HUES6 (cell line): ENCODE measurements at regions not wholly inside any gene's neighbourhood (a gene's known extent, or its start where the extent isn't known, plus 50 kb on each side); places are given as distances from the start of the nearest gene placed in this dataset.
"Not testable (repeated sequence)": the region's sequence is repeated elsewhere in the genome, so short reads cannot be mapped to it uniquely, and the experiment has no call there.

Experiments used
- H3K27ac ChIP-seq: 2 replicates; pipeline ENCODE4 v1.7.0; 2013; ENCODE audit warnings: low read depth, mild to moderate bottlenecking, low read length, inconsistent platforms
- H3K27me3 ChIP-seq: 2 replicates; pipeline ENCODE4 v1.6.1; 2013; ENCODE audit warnings: low read length; ENCODE audit not compliant: control insufficient read depth, insufficient read depth
- H3K36me3 ChIP-seq: 2 replicates; pipeline ENCODE4 v1.6.1; 2013; ENCODE audit warnings: low read length; ENCODE audit not compliant: control insufficient read depth, insufficient read depth
- H3K4me1 ChIP-seq: 2 replicates; pipeline ENCODE4 v1.6.1; 2013; ENCODE audit warnings: low read length; ENCODE audit not compliant: control insufficient read depth, insufficient read depth
- H3K4me3 ChIP-seq: 2 replicates; pipeline ENCODE4 v1.5.1; 2013; ENCODE audit warnings: low read depth, low read length
- H3K9ac ChIP-seq: one replicate; pipeline ENCODE4 v1.6.1; 2013; ENCODE audit warnings: mild to moderate bottlenecking, low read length
- H3K9me3 ChIP-seq: 2 replicates; pipeline ENCODE4 v1.6.1; 2013; ENCODE audit warnings: low read depth, low read length; ENCODE audit not compliant: control insufficient read depth, insufficient read depth

DNA sequence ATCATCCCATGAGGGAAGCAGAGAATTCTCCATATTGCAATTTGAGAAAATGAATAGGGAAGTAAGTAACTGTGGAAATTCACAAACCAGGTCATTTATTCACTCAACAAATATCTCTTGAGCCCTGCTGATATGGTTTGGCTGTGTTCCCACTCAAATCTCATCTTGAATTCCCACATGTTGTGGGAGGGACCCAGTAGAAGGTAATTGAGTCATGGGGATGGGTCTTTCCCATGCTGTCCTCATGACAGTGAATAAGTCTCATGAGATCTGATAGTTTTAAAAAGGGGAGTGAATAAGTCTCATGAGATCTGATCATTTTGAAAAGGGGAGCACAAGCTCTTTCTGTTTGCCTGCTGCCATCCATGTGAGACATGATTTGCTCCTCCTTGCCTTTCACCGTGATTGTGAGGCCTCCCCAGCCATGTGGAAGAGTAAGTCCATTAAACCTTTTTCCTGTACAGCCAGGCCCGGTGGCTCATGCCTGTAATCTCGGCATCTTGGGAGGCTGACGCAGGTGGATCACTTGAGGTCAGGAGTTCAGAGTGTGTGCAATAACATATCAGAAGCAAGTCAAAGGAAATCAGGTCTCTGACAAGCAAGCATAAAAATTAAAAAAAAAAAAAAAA, 193.2 kb downstream of the NDUFA10 start:
- Histone ChIP-seq H3K4me1 (peaks cover 14% of the 10 kb centered on the region; the same call in 1 of the 2 replicates), H3K9me3 (no peaks in the 10 kb centered on the region; the same call in 1 of the 2 replicates), H3K9ac (no peak overlapping the region), H3K4me3 (no peak overlapping the region), H3K27me3 (no peaks in the 10 kb centered on the region), H3K27ac (no peak overlapping the region), H3K36me3 (no peaks in the 10 kb centered on the region)

DNA sequence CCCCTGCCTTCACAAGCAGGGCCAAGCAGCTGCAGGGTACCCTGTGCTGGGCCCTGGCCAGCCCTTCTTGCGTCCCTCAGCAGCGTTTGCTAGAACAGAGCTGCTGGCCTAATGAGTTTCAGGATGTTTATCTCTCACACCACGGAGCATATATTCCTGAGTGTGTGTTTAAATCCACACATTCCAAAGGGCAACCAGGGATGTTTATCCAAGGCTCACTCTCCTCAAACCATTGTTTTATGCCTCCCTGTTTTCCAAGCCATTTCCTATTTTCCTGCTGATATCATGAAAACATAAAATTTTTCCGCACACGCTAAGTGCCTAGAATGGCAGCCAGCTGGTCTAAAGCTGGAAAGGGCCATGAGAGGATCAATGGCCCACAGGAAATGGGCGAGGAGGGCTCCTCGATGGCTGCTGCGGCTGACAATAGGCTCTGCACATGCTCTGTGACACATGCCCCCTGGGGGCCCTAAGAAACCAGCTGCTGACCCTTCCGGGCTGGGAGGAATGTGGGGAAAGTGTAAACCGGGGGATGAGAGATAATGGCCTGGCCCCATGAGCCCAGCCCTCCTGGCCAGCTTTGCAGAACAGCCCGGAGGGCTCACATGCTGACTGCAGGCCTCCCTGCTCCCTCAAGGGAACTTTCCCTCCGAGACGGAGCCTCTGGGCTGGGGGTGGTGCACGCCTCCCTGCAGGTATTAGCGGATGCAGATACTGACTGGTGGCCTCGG, 194.0 kb downstream of the NDUFA10 start:
- Histone ChIP-seq H3K9me3 (peaks cover 2% of the 10 kb centered on the region), H3K27me3 (no peaks in the 10 kb centered on the region), H3K4me1 (peaks cover 14% of the 10 kb centered on the region; the same call in 1 of the 2 replicates), H3K4me3 (no peak overlapping the region), H3K36me3 (no peaks in the 10 kb centered on the region), H3K27ac (no peak overlapping the region), H3K9ac (no peak overlapping the region)

DNA sequence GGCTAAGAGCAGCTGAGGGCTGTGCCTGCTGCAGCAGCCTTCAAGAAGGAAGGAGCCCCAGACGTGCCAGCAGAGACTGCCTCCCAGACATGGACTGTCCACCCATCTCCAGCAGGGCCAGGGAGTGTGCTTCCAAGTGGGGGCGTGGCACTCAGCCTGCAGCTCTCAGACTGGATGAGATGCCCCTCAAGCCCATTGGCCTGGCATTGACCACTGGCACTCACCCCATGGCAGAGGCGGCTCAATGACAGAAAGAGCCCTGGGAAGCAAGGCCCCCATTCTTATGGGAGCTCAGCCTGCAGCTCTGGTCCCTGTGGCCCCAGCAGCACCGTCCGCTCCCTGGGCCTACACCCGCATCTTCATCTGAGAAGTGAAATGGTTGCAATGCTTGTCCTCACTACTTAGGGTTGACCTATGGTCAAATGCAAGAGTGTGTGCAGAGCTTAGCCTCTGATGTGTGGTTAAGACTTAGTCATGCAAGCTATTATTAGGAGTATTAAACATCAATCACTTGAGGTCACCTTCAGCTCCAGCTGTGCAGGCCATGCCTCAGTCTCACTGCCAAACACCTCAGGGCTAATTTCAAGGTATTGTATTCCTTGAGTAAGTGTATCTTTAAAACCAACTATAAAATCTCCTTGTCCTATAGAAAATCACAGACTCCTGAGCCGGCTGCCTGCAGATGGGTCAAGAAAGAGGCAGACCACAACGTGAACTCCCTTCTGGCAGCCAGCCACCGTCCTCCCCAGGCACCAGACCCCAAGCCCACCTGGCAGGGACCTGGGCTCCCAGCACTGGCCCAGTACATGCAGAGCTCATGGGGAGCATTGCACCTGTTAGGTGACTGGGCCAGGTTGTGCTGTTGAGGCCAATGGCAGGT, 194.8 kb downstream of the NDUFA10 start:
- Histone ChIP-seq H3K4me1 (peaks cover 14% of the 10 kb centered on the region; the same call in 1 of the 2 replicates), H3K27me3 (no peaks in the 10 kb centered on the region), H3K9ac (no peak overlapping the region), H3K4me3 (no peak overlapping the region), H3K36me3 (no peaks in the 10 kb centered on the region), H3K9me3 (peaks cover 2% of the 10 kb centered on the region), H3K27ac (no peak overlapping the region)

DNA sequence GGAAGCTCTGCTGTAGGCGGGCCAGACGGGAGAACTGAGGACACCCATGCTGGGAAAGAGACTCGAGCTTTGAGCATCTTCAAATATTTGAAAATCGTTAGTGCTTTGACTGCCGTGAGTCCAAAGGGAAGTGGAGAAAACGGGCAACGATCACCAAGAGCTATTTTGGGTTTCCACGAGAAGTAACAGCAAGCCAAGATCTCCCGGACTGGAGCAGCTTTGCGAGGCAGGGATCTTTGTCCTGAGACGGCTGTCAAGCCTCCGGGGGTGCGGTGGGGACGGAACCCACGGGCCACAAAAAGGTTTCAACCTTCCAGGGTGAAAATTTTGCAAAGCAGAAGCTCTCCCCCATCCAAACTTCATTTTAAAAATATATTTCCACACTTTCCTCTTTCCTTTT, 195.8 kb downstream of the NDUFA10 start:
- Histone ChIP-seq H3K9ac (no peak overlapping the region), H3K36me3 (no peaks in the 10 kb centered on the region), H3K27ac (no peak overlapping the region), H3K9me3 (peaks cover 2% of the 10 kb centered on the region), H3K4me1 (peaks cover 19% of the 10 kb centered on the region; the same call in 1 of the 2 replicates), H3K4me3 (no peak overlapping the region), H3K27me3 (no peaks in the 10 kb centered on the region)

DNA sequence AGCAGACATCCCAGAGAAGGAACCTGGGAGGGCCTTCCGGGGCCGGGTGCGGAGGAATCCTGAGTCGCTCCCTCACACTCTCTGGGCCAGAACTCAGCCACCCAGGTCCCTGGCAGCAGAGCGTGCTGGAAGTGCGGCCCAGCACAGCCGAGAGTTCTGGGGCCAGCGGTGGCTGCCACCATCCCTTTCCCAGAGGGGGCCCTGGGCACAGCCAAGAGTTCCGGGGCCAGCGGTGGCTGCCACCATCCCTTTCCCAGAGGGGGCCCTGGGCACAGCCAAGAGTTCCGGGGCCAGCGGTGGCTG, 196.2 kb downstream of the NDUFA10 start:
- not testable (repeated sequence) for H3K36me3 ChIP-seq, H3K27ac ChIP-seq, H3K9me3 ChIP-seq, H3K27me3 ChIP-seq, H3K9ac ChIP-seq, H3K4me3 ChIP-seq
- peaks cover 19% of the 10 kb centered on the region for H3K4me1 ChIP-seq

DNA sequence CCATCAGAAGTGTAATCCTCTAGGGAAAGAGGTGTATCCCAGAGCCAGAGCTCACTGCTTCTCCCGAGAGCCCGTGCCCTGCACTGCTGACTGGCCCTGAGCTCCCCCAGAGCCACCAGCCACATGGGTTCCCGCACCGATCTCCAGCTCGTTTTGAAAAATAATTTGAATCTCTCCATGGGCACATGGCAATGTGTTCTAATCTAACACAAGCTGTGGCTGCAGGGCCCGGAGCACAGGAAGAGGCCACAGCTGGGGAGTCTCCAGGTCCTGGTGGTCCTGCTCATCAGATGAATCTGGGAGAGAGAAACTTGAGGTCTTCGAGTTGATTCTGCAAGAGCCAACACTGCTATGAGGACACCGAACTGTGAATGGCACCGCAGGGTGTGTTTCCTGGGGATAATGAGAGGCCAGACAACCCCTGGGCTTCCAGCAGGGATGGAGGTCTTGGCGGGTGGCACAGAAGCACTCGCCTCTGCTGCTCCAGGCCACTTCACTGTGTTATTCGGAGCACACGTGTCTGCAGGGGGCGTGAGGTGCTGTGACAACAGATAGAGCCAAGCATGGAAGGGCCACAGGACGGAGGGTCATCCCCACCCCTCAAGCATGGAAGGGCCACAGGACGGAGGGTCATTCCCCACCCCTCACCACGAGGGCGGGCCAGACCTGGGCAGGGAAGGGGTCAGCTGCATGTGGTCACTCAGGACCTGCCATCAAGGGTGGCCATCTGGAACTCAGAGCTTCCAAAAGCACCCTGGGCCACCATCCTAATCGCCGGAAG, 196.8 kb downstream of the NDUFA10 start:
- Histone ChIP-seq H3K4me3 (no peak overlapping the region), H3K4me1 (peaks cover 19% of the 10 kb centered on the region), H3K27ac (no peak overlapping the region), H3K9ac (no peak overlapping the region), H3K27me3 (no peaks in the 10 kb centered on the region), H3K36me3 (no peaks in the 10 kb centered on the region), H3K9me3 (peaks cover 2% of the 10 kb centered on the region)

DNA sequence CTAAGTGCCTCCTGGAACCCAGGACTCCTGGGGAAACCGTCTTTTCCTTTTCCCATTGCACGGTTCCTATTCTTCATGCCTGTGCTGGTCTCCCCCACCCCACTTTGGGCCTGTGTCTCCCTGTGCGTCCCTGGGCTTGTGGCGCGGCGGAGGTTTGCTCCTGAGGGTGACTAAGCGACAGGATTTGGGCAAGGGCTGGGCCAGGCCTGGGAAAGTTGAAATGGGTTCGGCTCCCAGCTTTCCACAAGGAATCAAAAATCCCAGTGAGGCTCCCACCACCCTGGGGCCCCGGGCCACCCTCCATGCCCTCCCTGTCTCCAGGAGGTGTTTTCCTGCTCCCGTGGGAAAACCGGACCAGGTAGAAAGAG, 197.6 kb downstream of the NDUFA10 start:
- Histone ChIP-seq H3K27me3 (no peaks in the 10 kb centered on the region), H3K4me1 (peaks cover 19% of the 10 kb centered on the region), H3K36me3 (no peaks in the 10 kb centered on the region), H3K9me3 (peaks cover 2% of the 10 kb centered on the region), H3K9ac (no peak overlapping the region), H3K4me3 (no peak overlapping the region), H3K27ac (no peak overlapping the region)

DNA sequence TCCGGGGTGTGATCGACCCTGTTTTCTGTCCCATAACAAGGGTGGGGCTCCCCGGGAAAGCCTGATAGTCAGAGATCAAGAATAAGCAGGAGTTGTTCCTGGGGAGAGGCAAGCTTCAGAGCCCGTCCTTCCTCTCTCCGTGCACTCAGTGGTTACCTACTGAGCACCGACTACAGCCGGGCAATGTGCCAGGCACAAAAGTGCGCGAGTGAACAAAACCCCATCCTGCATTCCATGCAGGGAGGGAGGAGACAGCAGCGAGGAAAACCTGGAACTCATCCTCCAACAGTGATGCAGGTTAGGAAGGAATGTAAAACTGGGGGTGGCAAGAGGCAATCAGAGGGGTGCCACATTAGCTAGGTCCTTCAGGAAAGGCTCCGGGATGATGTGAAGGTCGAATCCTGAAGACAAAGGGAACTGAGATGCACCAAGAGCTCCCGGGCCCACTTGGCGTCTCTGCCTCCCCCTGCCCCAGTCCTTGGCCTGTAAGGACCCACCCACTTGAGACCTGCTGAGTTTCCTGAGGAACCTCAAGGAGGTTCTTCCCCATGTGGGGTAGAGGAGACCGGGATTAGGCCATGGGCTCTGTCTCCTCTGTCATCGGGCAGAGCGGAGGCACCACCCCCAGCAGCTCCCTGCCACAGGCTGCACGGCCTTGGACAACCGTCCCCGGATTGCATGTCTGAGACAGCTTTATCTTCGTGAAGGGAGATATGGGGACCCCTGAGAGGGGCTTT, 198.2 kb downstream of the NDUFA10 start:
- H3K4me1 ChIP-seq, result peaks cover 18% of the 10 kb centered on the region
- peaks cover 2% of the 10 kb centered on the region; the same call in 1 of the 2 replicates for H3K9me3 ChIP-seq
- H3K27ac ChIP-seq, result no peak overlapping the region
- H3K27me3 ChIP-seq, result no peaks in the 10 kb centered on the region
- H3K36me3 ChIP-seq, result no peaks in the 10 kb centered on the region
- no peak overlapping the region for H3K9ac ChIP-seq
- no peak overlapping the region for H3K4me3 ChIP-seq

DNA sequence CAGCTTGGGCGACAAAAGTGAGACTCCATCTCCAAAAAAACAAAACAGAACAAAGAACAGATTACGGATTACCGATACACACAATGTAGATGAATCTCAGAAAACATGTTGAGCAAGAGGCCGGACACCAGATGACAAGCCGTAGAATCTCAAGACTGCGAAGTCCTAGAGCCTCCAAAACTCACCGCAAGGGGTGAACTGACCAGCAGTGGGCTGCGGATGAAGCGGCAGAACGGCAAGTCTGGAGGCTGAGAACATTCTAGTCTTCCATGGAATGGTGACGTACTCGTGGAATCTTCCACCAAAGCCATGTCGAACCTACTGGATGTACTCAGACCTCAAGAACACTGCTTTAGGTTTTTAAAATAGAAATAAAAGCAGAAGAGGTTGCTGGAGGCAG, 198.8 kb downstream of the NDUFA10 start:
- no peaks in the 10 kb centered on the region for H3K36me3 ChIP-seq
- H3K9me3 ChIP-seq, result peaks cover 2% of the 10 kb centered on the region; the same call in 1 of the 2 replicates
- H3K4me1 ChIP-seq, result peaks cover 14% of the 10 kb centered on the region
- H3K9ac ChIP-seq, result no peak overlapping the region
- peaks cover 3% of the 10 kb centered on the region; the same call in 1 of the 2 replicates for H3K27me3 ChIP-seq
- no peak overlapping the region for H3K4me3 ChIP-seq
- H3K27ac ChIP-seq, result no peak overlapping the region

DNA sequence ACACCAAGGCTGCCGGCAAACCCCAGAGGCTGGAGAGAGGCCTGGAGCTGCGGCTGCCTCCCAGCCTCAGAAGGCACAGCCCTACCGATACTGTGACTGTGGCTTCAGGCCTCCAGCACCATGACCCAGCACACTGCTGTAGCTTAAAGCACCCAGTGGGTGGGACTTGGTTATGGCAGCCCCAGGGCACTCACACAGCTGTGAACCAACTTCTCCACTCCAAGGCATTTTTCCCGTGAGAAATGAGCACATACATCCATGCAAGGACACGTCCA, 199.5 kb downstream of the NDUFA10 start:
- Histone ChIP-seq H3K27me3 (peaks cover 8% of the 10 kb centered on the region; the same call in 1 of the 2 replicates), H3K4me3 (no peak overlapping the region), H3K9ac (no peak overlapping the region), H3K36me3 (no peaks in the 10 kb centered on the region), H3K4me1 (peaks cover 7% of the 10 kb centered on the region), H3K9me3 (peaks cover 2% of the 10 kb centered on the region; the same call in 1 of the 2 replicates), H3K27ac (no peak overlapping the region)
